IPS DF 4.7 (cell line): ENCODE measurements at regions not wholly inside any gene's neighbourhood (a gene's known extent, or its start where the extent isn't known, plus 50 kb on each side); places are given as distances from the start of the nearest gene placed in this dataset.

Experiments
- DNase-seq: peaks from one replicate; pipeline ENCODE4 v3.0.0-alpha.2; 2013; ENCODE audit warnings: low spot score; ENCODE audit errors: extremely low read depth

GRCh38 chr2:180739070-180739469, 241.3 kb upstream of the UBE2E3 start:
- DNase-seq, result no peak

GRCh38 chr2:180735799-180736198, 244.6 kb upstream of the UBE2E3 start:
- no peak for DNase-seq

- no peak for DNase-seq
These were observed 246.0 kb upstream of the UBE2E3 start for GRCh38 chr2:180734382-180734781.

DNA sequence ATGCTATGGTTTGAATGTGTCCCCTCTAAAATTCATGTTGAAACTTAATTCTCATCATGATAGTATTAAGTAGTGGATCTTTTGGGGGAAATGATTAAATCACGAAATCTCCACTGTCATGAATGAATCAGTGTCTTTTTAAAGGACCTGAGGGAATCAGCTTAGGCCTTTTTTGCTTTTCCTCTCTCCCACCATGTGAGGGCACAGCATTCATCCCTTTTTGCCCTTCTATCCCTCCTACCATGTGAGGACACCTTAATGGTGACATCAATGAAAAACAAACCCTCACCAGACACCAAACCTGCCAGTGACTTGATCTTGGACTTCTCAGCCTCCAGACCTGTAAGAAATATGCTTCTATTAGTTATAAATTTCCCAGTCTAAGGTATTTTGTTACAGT, 247.1 kb upstream of the UBE2E3 start:
- no peak for DNase-seq

DNA sequence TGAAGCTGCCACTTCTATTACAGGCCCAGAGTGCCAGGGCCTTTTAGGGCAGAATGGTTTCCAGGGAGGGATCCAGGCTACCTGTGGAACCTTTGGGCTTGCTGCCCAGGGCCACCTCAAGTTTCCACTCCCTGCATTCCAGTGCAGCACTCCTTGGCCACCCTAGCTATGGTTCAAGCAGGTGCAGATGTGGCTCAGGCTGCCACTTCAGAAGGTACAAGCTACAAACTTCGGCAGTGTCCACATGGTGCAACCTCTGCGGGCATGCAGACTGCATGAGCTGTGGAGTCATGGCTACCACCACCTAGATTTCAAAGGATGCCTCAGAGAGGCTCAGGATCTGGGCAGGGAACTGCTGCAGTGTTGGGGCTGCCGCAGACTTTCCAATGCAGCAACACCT, 248.1 kb upstream of the UBE2E3 start:
- no peak for DNase-seq

GRCh38 chr2:180730976-180731375, 249.4 kb upstream of the UBE2E3 start:
- no peak for DNase-seq

- no peak for DNase-seq
These were observed 251.4 kb upstream of the UBE2E3 start for GRCh38 chr2:180728928-180729559.

GRCh38 chr2:180723712-180724111, 256.7 kb upstream of the UBE2E3 start:
- no peak for DNase-seq

- DNase-seq, result no peak
These were observed 257.7 kb upstream of the UBE2E3 start for GRCh38 chr2:180722551-180723239.

- no peak for DNase-seq
These were observed 259.6 kb upstream of the UBE2E3 start for GRCh38 chr2:180720829-180721228.

- DNase-seq, result no peak
These were observed 262.8 kb upstream of the UBE2E3 start for GRCh38 chr2:180717588-180717987.

DNA sequence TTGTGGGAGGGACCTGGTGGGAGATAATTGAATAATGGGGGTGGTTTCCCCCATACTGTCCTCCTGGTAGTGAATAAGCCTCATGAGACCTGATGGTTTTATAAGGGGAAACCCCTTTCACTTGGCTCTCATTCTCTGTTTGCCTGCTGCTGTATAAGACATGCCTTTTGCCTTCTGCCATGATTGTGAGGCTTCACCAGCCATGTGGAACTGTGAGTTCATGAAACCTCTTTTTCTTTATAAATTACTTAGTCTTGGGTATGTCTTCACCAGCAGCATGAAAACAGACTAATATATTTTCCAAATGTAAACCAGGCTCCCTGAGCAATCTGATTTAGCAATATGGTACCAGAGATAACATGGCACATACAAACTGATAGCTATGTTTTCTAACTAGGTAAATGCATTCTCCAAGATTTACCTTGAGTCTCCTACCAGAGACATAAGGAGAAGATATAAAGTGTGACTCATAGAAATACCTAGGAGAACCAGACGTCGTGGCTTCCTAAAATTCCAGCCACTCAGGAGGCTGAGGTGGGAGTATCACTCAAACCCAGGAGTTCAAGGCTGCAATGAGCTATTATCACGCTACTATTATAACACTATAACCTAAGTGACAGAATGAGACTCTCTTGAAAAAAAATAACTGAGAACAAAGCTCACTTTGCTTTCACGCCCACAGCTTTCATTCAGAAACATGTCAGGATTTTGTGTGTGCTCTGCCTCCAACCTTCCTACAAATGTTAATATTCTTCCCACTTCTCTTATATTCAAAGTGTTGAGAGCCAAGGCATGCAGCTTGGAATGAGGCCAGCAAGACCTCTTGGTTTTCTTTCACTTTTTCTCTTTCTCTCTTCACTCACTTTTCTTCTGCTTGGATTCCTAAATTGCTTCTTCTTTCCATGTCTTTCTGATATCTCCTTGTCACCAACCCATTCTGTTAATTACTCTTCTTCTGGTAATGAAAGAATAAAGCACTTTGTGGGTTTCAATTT, 263.9 kb upstream of the UBE2E3 start:
- no peak for DNase-seq

DNA sequence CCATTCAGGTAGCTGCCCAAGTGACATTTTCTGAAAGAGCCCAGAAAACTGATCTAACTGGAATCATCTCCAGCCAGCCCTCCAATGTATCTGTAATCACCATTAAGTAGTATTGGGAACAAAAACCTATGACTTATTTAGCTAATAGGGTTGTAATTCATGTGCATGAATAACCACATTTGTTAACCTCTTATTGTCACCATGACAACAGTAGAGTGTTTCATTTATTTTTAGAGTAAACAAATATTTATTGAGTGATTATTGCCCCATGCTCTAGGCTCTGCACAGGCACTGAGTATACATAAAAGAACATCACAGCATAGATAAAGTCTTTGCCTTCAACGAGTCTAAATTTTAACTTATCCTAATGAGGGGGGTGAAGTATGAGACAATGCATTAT, 265.4 kb upstream of the UBE2E3 start:
- no peak for DNase-seq

DNA sequence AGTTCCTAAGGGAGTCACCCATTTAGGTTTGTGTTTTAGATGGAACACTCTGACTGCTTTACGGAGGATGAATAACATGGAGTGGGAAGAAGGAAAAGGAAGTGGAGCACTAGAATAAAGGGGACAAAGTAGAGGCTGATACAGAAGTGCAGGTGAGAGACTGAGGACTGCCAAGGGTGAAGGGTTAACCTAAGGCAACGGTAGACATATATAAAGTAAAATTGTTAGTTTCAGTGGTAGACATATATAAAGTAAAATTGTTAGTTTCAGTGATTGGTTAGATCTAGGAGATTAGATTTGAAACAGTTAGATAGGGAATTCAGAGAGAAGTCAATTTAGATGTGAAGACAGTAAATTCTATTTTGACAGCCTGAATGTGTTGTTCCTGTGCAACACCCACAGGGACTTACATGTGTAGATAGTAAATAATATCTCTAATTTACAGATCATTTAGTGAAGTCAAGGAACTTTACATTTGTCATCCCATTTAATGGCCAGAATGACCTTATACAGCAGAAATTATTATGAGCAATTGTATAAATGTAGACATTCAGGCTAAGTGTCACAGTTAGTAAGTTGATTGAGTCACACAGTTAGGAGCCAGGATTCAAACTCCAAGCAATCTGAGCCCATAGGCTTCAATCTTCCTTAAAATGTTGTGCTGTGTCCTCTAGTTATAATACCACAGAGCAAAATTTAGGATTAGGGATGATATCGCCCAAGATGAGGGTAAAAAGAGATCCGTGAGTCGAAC, 270.8 kb upstream of the UBE2E3 start:
- no peak for DNase-seq

DNA sequence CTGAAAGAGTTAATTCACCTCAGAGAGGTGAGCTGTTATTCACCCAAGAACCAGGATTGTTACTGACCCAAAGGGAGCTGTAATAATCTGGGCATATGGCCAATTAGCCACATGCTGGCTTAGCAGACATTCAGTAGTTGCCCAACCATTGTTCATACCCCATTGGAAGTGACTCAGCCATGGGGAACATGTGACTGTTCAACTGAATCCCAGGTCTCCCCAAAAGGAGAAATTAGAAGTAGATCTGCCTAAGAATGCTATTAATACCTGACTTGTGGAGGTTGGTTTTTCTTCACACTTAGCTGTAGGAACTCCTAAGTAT, 272.6 kb upstream of the UBE2E3 start:
- no peak for DNase-seq

DNA sequence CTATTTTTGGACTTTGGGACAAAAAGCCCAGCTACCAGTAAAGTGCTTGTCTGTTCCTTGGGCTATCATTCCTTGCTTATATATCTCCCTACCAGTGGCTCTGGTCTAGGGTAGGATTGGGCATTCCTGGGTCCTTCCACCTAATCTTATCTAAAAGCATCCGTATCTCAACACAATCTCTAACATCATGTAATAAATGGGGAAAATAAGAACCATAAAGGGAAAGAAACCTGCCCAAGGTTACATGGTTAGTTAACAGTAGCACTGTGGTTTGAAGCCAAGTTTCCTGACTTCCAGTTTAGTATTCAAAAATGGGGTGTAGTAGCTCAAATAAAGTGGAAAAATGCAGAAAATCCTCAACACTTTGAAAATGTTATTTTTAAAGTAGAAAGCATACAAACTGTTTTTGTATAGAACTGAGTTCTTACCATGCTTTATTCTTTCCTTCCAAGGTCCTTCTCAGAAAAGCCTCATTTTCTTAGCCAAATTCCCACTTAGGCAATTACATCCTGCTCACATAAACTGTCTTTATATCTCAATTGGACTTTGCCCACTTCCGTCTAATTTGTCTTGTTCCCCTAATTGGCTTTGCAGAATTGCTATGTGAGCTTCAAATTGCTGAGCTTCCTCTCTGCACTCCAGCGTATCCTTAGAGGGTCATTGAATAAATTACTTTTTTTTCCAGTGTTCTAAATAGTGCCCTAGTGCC, 273.1 kb upstream of the UBE2E3 start:
- DNase-seq, result no peak

DNA sequence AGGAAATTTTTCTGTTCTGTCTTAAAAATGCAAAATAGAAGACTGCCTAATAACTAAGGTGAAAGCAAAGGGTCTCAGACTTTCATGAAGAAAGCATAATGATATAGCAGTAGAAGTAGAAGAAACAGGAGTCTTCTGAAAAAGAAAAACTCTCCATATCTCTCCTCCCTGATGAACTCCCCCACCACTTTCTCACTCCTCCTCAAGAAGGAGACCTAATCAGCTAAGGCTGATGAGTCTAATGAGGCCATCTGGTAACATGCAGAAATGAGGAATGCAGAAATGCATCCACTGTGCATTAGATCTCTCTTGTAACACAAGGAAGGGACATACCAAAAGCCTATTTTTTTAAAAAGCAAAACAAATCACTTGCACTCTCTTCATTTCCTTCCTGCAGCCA, 273.7 kb upstream of the UBE2E3 start:
- DNase-seq, result no peak

GRCh38 chr2:180705551-180705950, 274.9 kb upstream of the UBE2E3 start:
- no peak for DNase-seq

DNA sequence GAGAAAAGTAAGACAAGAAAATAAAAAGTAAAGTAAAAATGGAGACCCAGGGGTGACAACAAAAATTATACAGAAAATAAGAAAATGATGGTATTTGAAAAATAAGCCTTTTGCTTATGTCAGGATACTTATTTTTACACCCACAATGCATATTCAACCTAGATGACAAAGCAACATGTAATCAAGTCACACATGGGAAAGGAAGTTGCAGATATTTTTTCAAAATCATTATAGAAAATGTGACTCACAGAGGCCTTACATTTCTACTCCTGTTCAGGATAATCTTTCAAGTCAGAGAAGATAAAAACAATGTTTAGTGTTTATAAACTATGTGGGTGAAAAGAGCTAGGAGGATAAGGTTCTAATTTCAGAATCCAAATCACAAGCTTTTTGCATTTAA, 275.3 kb upstream of the UBE2E3 start:
- no peak for DNase-seq

DNA sequence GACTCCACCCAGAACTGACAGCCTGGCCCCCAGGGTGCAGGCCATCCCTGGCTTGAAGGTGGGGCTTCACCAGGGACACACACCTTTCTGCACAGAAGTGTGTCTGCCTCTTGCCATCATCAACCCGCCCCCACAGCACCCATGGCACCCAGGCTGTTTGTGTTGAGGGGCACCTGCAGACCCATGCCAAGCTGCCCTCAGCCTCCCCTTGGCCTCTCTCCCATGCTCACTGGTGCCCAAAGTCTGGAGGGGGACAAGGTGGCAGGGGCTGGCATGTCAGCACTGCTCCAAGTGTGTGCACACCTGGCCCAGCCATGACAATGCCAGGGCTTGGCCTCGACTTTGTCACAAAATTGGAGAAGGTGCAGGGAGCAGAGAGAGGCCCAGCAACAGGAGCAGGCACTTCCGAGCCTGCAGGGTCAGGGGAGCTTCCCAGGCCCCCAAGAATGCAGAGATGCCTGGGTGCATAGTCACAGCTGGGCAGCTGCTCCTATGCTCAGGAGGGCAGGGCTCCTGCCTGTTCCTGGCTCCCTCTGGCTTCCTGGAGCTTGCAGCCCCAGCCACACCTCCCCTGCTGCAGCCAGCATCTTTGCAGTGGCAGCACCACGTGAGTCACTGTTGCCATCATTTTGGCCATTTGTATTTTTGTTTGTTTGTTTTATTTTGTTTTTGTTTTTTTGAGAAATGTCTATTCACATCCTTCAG, 280.6 kb upstream of the UBE2E3 start:
- no peak for DNase-seq
